ENCODE measurements at regions not wholly inside any gene's neighbourhood (a gene's known extent, or its start where the extent isn't known, plus 50 kb on each side); places are given as distances from the start of the nearest gene placed in this dataset.

DNA sequence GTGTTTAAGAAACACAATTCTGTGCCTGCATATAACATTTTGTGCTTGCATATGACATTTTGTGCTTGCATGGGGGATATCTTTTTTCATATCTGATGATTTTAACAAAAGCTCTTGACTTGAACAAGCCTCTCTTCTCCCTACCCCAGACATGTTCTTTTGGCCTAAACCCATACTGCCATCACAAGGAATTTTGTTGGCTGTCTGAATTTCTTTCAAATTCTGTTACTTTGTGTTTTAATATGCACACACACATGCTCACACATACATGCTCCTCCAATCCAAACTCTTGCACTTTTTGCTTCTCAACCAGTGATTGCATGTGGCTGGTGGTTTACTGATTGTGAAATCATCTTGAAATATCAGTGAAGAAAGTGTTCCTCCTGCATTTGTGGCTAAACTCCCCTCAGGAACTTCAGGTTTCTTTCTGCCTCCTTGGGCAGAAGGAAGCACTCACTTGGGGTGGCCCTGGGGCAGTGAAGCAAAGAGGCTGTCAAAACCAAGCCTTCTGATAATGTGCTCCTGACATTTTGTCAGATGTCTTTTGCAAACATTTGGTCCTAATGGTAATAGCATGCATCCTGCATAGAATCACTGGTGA is 377.2 kb upstream of the KLF4 start:
- TF ChIP-seq CTCF (IDR thresholded peaks at IDR 0.05; ENCODE audit: low read depth, low read length, missing control alignments), result no peak
- no peak for DNase-seq (ENCODE audit: extremely low read depth, low read depth)
- H3K4me3 ChIP-seq (replicated peaks; ENCODE audit: low read depth, low read length), result no peak overlapping the region

DNA sequence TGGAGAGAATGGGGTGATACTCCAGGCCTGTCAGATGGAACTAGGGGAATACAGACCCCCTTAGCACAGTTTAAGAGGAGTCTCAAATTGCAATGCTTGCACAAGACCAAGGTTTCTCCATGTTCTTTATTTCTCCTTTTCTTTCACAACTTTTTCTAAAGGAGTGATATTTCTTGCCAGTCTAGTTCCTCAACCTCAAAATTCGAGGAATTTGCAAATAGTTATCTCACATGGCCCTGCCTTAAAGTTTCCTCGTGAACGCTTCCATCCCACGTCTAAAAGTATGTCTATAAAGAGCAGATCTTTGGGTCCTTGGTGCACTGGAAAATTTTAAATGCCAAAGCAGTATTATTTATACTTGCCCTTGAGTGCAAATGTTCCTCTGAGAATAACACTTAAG is 373.8 kb upstream of the KLF4 start:
- TF ChIP-seq CTCF (IDR thresholded peaks at IDR 0.05; ENCODE audit: low read depth, low read length, missing control alignments), result no peak
- H3K4me3 ChIP-seq (replicated peaks; ENCODE audit: low read depth, low read length), result no peak overlapping the region
- DNase-seq (ENCODE audit: extremely low read depth, low read depth), result no peak

- no peak for DNase-seq (ENCODE audit: extremely low read depth, low read depth)
- TF ChIP-seq CTCF (IDR thresholded peaks at IDR 0.05; ENCODE audit: low read depth, low read length, missing control alignments), result no peak
- no peak overlapping the region for H3K4me3 ChIP-seq (replicated peaks; ENCODE audit: low read depth, low read length)
Observed at GRCh38 chr9:107862881-107863280, 373.3 kb upstream of the KLF4 start.

DNA sequence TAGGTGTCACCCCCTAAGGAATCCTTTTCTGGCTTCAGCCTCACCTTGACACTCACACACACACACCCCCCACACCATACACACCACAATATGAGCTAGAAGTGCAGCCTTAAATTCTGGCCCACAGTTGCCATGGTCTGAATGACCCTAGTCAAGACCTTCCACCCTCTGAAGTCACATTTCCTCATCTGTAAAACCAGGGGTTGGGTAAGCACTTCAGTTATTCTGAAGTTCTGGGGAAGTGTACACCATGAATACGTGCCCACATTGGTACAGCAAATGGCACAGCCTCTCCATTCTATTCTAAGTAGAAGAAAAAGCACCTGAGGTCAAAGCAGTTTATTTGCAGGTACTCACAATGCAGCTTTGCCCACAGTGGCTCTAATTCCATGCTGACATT is 372.8 kb upstream of the KLF4 start:
- no peak overlapping the region for H3K4me3 ChIP-seq (replicated peaks; ENCODE audit: low read depth, low read length)
- no peak for DNase-seq (ENCODE audit: extremely low read depth, low read depth)
- TF ChIP-seq CTCF (IDR thresholded peaks at IDR 0.05; ENCODE audit: low read depth, low read length, missing control alignments), result no peak

DNA sequence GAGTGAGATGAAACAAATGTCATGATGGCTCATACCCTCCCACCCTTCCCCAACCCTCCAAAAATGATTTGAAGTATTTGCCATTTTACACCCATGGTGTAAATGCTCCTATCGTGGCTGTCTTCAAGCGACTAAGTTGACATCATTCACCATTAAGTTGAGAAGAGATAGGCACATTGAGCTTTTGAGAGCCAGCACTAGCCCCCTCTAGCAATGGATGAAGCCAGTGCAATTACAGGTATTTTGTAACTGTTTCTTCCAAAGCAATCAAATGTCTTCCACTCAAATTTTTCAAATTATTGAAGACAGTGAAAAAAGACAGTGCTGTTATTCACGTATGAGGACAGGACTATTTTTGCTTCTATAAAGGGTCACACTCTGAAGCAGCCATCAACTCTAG is 371.5 kb upstream of the KLF4 start:
- TF ChIP-seq CTCF (IDR thresholded peaks at IDR 0.05; ENCODE audit: low read depth, low read length, missing control alignments), result no peak

GRCh38 chr9:107858260-107858659 is 368.7 kb upstream of the KLF4 start:
- no peak overlapping the region for H3K4me3 ChIP-seq (replicated peaks; ENCODE audit: low read depth, low read length)
- no peak for TF ChIP-seq CTCF (IDR thresholded peaks at IDR 0.05; ENCODE audit: low read depth, low read length, missing control alignments)
- DNase-seq (ENCODE audit: extremely low read depth, low read depth), result no peak

More for the DNA sequence above, 371.5 kb upstream of the KLF4 start:
- no peak for DNase-seq (ENCODE audit: extremely low read depth, low read depth)
- no peak overlapping the region for H3K4me3 ChIP-seq (replicated peaks; ENCODE audit: low read depth, low read length)

DNA sequence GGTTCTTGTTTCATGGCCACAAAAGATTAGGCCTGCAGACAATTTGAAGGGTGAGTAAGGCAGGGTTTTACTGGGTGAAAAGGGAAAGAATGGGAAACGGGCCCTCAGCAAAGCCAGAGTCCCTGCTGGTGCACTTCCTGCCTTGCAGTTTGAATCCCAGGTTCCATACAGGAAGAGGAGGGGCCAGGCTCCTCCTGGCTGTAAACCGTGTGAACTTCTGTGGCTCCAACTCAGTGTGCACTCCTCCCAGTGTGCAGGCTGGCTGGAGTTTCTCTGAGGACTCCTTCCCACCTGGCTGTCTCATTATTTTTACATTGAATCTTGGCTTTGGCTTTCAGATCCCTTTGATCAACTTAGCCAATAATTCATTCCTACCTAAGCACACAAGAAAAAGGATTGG is 367.1 kb upstream of the KLF4 start:
- peak; percentile 9 for TF ChIP-seq CTCF (IDR thresholded peaks at IDR 0.05; ENCODE audit: low read depth, low read length, missing control alignments)
- H3K4me3 ChIP-seq (replicated peaks; ENCODE audit: low read depth, low read length), result no peak overlapping the region
- DNase-seq (ENCODE audit: extremely low read depth, low read depth), result no peak

Measured in HFF-Myc (cell line).